ENCODE measurements at regions not wholly inside any gene's neighbourhood (a gene's known extent, or its start where the extent isn't known, plus 50 kb on each side); places are given as distances from the start of the nearest gene placed in this dataset.

DNA sequence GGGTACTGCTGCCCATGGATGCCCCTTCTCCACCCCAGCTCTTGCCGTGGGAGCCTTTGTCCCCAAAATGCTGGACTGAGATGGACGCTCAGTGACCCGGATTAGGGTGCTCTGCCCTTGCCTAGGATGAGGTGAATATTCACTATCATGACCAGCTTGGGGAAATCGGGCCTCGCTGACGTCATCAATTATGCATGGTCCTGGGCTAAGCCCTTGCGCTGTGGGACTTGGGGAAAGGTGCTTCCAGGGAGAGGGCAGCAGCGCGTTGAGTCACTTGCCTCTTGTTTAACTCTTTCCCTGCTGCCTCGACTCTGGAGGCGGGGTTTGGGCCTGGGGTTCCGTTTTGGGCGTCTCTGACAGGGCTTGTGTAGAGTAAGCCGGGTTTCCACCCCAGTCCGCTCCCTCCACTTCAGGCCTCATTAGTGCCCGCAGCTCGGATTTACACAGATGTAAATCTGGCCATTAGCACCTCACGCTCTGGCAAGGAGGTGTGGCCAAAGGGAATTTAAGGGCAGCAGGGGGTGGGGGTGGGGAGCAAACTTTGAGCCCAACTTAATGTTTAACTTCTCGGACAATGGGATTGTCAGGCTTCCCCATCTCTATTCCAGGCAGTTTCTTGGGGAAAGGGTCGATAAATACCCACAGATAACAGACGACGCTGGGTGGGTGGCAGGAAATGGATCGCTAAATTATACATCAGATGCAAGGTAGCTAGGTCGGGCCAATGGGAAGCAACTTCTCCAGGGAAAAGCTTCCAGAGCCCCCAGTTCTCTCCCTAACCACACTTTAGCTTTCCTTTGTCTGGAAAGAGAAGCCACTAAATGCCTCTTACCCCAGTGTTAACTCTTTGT is 51.3 kb upstream of the TCF7L2 start:
- in situ Hi-C loops (cut with MboI; ENCODE audit: low pct_ligation_motif_present in 1 of 4, low pct_unique_long_range_greater_than_20kb in 1 of 4, low sequenced_read_pairs in 3 of 4) (no loop called here), intact Hi-C loops (cut with DNase I; ENCODE audit: low total_unique reads) (no loop called here)
- no peaks in the 10 kb centered on the region for H3K36me3 ChIP-seq
- peak overlapping the region; percentile 50 to 74 (median 55) for H3K27ac ChIP-seq
- peaks cover 0 to 15% (median 11%) of the 10 kb centered on the region in 4 donors for H3K4me1 ChIP-seq
- 23 to 37% methylated on average over 6 to 19 of the region's 24 CpGs for WGBS, 2 donors (ENCODE audit: low coverage in 1 of 2)
- H3K9me3 ChIP-seq = no peaks in the 10 kb centered on the region
- H3K4me3 ChIP-seq = peak overlapping the region in 3 of 4 donors; percentile 1 to 38 (median 9)
- TF ChIP-seq POLR2A (IDR thresholded peaks at IDR 0.05) = peak; percentile 32
- TF ChIP-seq EP300 (IDR thresholded peaks at IDR 0.05; ENCODE audit: low read depth) = no peak
- TF ChIP-seq POLR2AphosphoS5 (IDR thresholded peaks at IDR 0.05) = peak in 1 of 3 donors; percentile 24
- TF ChIP-seq, protein P1, sequence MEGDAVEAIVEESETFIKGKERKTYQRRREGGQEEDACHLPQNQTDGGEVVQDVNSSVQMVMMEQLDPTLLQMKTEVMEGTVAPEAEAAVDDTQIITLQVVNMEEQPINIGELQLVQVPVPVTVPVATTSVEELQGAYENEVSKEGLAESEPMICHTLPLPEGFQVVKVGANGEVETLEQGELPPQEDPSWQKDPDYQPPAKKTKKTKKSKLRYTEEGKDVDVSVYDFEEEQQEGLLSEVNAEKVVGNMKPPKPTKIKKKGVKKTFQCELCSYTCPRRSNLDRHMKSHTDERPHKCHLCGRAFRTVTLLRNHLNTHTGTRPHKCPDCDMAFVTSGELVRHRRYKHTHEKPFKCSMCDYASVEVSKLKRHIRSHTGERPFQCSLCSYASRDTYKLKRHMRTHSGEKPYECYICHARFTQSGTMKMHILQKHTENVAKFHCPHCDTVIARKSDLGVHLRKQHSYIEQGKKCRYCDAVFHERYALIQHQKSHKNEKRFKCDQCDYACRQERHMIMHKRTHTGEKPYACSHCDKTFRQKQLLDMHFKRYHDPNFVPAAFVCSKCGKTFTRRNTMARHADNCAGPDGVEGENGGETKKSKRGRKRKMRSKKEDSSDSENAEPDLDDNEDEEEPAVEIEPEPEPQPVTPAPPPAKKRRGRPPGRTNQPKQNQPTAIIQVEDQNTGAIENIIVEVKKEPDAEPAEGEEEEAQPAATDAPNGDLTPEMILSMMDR (IDR thresholded peaks at IDR 0.05) = no peak
- peak; percentile 71 for DNase-seq
- H3K27me3 ChIP-seq = no peaks in the 10 kb centered on the region

DNA sequence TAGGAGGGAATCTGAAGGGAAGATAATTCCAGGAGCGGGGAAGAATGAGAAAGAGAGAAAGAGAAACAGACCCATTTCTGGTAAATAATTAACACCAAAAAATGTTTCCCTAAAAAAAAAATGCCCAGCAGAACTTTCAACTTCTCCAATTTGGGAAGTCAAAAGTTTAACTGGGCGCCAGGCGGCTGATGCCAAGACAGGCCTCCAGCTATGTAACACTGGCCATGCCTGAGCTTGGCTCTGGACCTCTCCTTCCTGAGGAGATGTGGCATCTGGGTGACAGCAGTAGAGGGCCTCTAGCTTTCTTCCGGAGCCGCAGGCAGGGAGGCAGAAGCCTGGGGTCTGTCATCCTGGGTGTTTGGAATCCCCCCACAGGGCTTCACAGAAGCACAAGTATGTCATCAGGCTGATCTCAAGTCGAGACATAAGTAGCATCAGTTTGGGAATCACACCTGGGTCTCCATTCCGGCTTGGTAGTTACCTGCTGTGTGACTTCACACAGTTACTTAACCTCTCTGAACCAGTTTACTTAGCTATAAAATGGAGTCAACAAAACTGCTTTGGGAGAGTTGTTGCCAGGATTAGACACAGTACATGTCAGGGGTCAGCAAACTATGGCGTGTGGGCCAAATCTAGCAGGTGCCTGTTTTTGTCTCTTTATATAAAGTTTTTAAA is 50.5 kb upstream of the TCF7L2 start:
- TF ChIP-seq POLR2AphosphoS5 (IDR thresholded peaks at IDR 0.05) (no peak), EP300 (IDR thresholded peaks at IDR 0.05; ENCODE audit: low read depth) (no peak), POLR2A (IDR thresholded peaks at IDR 0.05) (no peak)
- TF ChIP-seq, protein P1 (IDR thresholded peaks at IDR 0.05) = no peak

More for the DNA sequence above, 50.5 kb upstream of the TCF7L2 start:
- H3K27me3 ChIP-seq = no peaks in the 10 kb centered on the region
- in situ Hi-C loops (cut with MboI; ENCODE audit: low pct_ligation_motif_present in 1 of 4, low pct_unique_long_range_greater_than_20kb in 1 of 4, low sequenced_read_pairs in 3 of 4) = no loop called here
- peak overlapping the region; percentile 50 to 74 (median 55) for H3K27ac ChIP-seq
- H3K9me3 ChIP-seq = no peaks in the 10 kb centered on the region
- H3K4me1 ChIP-seq = peaks cover 0 to 15% (median 11%) of the 10 kb centered on the region in 4 donors
- DNase-seq = no peak
- intact Hi-C loops (cut with DNase I; ENCODE audit: low total_unique reads) = no loop called here
- no peaks in the 10 kb centered on the region for H3K36me3 ChIP-seq
- peak overlapping the region in 2 of 4 donors; percentile 9 to 38 for H3K4me3 ChIP-seq
- WGBS, 2 donors (ENCODE audit: low coverage in 1 of 2) = 65 to 71% methylated on average over 5 to 8 of the region's 8 CpGs

All from transverse colon (tissue), 4 donors.